Astrocyte of the cerebellum (primary cell): ENCODE measurements at regions not wholly inside any gene's neighbourhood (a gene's known extent, or its start where the extent isn't known, plus 50 kb on each side); places are given as distances from the start of the nearest gene placed in this dataset.
A peak's percentile ranks its signal among the peaks of the same experiment; 100 is the strongest.
"Not testable (repeated sequence)": the region's sequence is repeated elsewhere in the genome, so short reads cannot be mapped to it uniquely, and the experiment has no call there.

ENCODE experiments used
- DNase-seq: peaks from one replicate; pipeline ENCODE4 v3.0.0-alpha.2; 2011; ENCODE audit warnings: low read depth
- H3K4me3 ChIP-seq: 2 replicates; pipeline ENCODE4 v1.5.1; 2011; ENCODE audit warnings: mild to moderate bottlenecking, low read depth, low read length, moderate library complexity
- in situ Hi-C: cut with HindIII; loops from 2 replicates; pipeline ENCODE4 v1.10.0; 2017; ENCODE audit warnings: low sequenced_read_pairs
- TF ChIP-seq, protein P1 (sequence below): IDR thresholded peaks from 2 replicates; pipeline ENCODE4 v1.5.1; 2012; ENCODE audit warnings: low read length, low read depth, moderate library complexity, mild to moderate bottlenecking; ENCODE audit errors: missing control alignments

DNA sequence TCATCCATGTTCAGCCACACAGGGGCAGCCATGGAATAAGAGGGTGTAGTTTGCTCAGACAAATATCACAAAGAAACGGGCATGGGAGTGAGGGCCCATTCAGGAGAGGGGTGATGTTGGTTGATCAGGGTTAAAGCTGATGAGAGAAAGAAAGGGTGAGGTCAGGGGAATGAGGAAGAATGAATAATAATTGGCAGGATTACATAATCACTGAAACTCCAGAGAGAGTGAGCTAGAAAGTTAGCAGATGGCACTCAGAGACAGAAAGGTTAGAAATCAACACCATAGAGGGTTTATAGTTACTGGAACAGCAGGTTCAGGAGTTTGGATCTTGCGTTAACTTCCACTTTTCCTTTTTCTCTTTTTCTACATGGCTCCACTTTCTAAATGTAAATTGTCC is 113.9 kb downstream of the TAF11L14 start:
- in situ Hi-C loops = loop anchor here (25.0 kb wide), 1 partner anchor 1211 kb away; no protein-coding TSS in a partner anchor
- H3K4me3 ChIP-seq = no peak overlapping the region
- no peak for DNase-seq
- TF ChIP-seq, protein P1, sequence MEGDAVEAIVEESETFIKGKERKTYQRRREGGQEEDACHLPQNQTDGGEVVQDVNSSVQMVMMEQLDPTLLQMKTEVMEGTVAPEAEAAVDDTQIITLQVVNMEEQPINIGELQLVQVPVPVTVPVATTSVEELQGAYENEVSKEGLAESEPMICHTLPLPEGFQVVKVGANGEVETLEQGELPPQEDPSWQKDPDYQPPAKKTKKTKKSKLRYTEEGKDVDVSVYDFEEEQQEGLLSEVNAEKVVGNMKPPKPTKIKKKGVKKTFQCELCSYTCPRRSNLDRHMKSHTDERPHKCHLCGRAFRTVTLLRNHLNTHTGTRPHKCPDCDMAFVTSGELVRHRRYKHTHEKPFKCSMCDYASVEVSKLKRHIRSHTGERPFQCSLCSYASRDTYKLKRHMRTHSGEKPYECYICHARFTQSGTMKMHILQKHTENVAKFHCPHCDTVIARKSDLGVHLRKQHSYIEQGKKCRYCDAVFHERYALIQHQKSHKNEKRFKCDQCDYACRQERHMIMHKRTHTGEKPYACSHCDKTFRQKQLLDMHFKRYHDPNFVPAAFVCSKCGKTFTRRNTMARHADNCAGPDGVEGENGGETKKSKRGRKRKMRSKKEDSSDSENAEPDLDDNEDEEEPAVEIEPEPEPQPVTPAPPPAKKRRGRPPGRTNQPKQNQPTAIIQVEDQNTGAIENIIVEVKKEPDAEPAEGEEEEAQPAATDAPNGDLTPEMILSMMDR = no peak

DNA sequence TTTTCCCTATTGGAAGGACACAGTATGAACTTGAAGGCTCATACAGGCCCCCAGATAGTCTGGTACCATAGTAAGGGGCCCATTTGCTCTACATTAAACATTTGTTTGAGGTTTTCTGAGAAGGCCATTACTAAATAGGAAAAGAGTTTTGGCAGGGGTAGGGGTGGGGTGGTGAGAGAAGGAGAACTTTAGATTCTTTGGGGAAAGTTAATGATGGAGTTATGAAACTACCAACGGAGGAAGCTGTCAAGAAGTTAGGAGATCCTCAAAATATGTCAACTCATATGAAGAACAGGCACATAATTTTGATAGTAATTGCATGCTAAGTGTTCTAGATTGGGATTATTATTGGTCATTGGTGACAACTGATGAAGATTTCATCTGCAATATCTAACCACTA is 114.7 kb downstream of the TAF11L14 start:
- TF ChIP-seq, protein P1 = no peak
- no peak overlapping the region for H3K4me3 ChIP-seq
- DNase-seq = no peak
- in situ Hi-C loops = loop anchor here (25.0 kb wide), 1 partner anchor 1212 kb away; no protein-coding TSS in a partner anchor

DNA sequence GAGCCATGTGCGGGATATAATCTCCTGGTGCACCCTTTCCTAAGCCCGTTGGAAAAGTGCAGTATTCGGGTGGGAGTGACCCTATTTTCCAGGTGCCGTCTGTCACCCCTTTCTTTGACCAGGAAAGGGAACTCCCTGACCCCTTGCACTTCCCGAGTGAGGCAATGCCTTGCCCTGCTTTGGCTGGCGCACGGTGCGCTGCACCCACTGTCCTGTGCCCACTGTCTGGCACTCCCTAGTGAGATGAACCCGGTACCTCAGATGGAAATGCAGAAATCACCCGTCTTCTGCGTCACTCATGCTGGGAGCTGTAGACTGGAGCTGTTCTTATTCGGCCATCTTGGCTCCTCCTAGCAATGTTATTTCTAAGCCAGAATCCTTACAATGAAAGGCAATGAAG is 121.1 kb downstream of the TAF11L14 start:
- DNase-seq, in situ Hi-C loops, H3K4me3 ChIP-seq: not testable (repeated sequence)

DNA sequence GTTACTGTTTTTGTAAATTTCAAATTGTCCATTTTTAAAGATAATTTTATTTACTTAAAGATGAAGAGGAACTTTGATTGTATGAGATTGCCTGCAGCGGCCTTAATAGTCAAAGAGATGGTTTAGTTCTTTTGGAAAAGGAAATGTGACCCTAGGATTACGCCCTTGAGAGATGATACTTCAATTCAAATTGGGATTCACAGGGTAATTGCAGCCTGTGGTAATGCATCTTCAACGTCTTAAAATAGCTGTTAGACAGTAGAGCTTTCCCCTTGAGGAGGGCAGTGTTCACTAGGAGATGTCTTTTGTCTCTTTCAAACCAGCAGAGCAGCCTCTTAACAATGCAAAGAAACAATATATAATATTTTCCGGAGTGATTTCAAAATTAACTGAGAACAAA is 127.1 kb downstream of the TAF11L14 start:
- no peak overlapping the region for H3K4me3 ChIP-seq
- DNase-seq = no peak
- in situ Hi-C loops = no loop called here
- TF ChIP-seq, protein P1 = no peak

DNA sequence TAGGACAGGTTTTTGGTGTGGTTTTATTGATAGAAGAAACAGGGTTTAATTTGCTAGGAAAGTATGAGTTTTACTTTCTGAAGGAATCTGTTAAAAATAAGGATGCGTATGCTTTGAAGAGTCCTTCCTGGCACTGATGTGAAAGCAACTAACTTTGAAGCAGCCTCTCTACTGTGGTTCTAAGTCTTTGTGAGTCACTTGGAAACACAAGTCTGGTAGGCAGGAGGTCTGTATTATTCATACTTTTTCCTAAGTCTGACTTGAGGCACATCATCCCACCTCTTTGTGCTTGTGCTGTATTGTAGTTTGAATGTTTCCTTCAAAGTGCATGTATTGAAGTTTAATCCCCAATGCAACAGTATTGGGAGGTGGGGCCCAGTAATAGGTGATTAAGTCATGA is 129.0 kb downstream of the TAF11L14 start:
- no peak overlapping the region for H3K4me3 ChIP-seq
- in situ Hi-C loops = no loop called here
- TF ChIP-seq, protein P1 = no peak
- DNase-seq = peak; percentile 72

DNA sequence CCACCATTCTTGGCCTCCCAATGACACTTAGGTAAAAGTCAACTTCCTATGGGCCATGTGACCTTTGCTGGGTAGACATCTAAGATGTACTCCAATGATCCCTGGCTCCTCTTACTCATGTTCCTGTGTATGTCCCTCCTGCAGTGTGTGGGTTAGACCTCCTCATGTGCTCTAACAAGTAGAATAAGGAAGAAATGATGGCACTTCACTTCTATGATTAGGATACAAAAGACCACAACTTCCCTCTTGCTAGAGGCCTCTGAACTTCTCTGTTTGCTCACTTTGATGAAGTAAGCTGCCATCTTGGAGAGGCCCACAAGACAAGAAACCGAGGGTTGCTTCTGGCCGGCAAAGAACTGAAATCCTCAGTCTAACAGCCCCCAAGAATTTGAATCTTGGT is 131.8 kb downstream of the TAF11L14 start:
- H3K4me3 ChIP-seq = no peak overlapping the region
- TF ChIP-seq, protein P1 = no peak
- DNase-seq = no peak
- in situ Hi-C loops = no loop called here

DNA sequence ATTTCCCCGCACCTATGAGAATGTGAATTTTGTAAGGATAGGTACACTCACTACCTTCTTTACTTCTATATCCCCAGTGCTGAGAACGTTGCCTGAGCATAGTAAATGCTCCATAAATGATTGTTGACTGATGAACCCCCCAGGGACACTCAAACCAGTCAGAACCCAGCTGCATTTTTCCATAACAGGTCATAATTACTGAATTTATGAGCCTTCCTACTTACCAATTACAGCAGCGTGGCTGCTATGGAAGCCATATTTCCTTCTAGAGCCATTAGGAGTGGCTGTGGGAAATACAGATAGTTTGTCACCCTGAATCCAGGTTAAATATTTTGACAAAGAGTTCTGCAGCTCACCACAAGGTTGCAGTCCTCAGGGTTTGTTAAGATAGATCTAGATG is 135.0 kb downstream of the TAF11L14 start:
- no peak overlapping the region for H3K4me3 ChIP-seq
- in situ Hi-C loops = no loop called here
- TF ChIP-seq, protein P1 = no peak
- DNase-seq = no peak
